ENCODE measurements at regions not wholly inside any gene's neighbourhood (a gene's known extent, or its start where the extent isn't known, plus 50 kb on each side); places are given as distances from the start of the nearest gene placed in this dataset.

DNA sequence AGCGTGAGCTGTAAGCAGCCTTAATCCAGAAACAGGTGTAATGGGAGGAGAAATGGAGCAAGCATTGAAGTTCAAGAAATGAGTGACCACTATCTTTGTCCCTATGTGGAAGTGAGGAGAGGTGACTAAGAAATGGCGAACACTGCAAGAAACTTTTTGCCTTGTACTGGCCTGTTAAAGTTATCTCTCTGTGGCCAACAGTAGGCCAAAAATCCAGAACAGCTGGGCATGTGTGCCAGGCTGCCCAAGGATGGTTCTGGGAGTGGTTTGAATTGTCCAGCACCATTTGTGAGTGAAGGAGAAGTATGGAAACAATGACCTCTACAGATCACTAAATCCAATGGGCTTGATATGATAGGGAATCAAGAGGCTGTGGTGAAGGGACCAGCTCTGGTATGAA, 83.3 kb upstream of the FRMD6 start:
- no peak overlapping the region for H3K9ac ChIP-seq (ENCODE audit: insufficient read depth, low read depth, low read length)
- DNase-seq (ENCODE audit: low spot score) (no peak), FAIRE-seq (no peak), ATAC-seq (no peak)
- H3K36me3 ChIP-seq (replicated peaks in 1 of 2; ENCODE audit: control insufficient read depth in 1 of 2, insufficient read depth in 2 of 2, low read length in 2 of 2): no peaks in the 10 kb centered on the region
- intact Hi-C loops (cut with micrococcal nuclease; ENCODE audit: unreplicated experiment) (no loop called here), in situ Hi-C loops (cut with HindIII; ENCODE audit: extremely low pct_ligation_motif_present, low pct_unique_long_range_greater_than_20kb) (no loop called here)
- no peaks in the 10 kb centered on the region for H3K9me3 ChIP-seq (ENCODE audit: low read length)
- H3K4me2 ChIP-seq (ENCODE audit: low read depth, low read length): no peak overlapping the region
- H2AFZ ChIP-seq (ENCODE audit: low read length): no peak overlapping the region
- H3K27me3 ChIP-seq (ENCODE audit: control insufficient read depth in 1 of 2, insufficient read depth in 2 of 2, low read length in 2 of 2): peaks cover 0 to 2% of the 10 kb centered on the region in 2 experiments; a peak in 1 of 5 replicates
- CTCF ChIA-PET (ENCODE audit: low intra/inter-chr PET ratio, low total read pairs): no interaction called here
- no peaks in the 10 kb centered on the region for H3K79me2 ChIP-seq (ENCODE audit: insufficient read depth, low read length)
- BruUV-seq (replicated peaks): no TSS peak
- POLR2A ChIA-PET: no interaction called here
- H4K20me1 ChIP-seq (ENCODE audit: insufficient read depth, low read length): no peaks in the 10 kb centered on the region
- no peak overlapping the region for H3K4me3 ChIP-seq (replicated peaks in 1 of 3; ENCODE audit: insufficient read depth in 1 of 3, low read depth in 2 of 3, low read length in 3 of 3)
- peaks cover 16% of the 10 kb centered on the region for H3K4me1 ChIP-seq (ENCODE audit: insufficient read depth, low read length)
- 32% methylated on average over 2 of the region's 2 CpGs for WGBS (ENCODE audit: low lambda C conversion rate)
- H3K27ac ChIP-seq (ENCODE audit: extremely low read length, insufficient read depth, low read length): no peak overlapping the region
- no peak for TF ChIP-seq MYC (CRISPR knock-in tag; IDR thresholded peaks at IDR 0.05; ENCODE audit: borderline replicate concordance)
- TF ChIP-seq, protein P1, sequence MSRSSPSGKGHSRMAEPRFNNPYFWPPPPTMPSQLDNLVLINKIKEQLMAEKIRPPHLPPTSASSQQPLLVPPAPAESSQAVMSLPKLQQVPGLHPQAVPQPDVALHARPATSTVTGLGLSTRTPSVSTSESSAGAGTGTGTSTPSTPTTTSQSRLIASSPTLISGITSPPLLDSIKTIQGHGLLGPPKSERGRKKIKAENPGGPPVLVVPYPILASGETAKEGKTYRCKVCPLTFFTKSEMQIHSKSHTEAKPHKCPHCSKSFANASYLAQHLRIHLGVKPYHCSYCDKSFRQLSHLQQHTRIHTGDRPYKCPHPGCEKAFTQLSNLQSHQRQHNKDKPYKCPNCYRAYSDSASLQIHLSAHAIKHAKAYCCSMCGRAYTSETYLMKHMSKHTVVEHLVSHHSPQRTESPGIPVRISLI (CRISPR knock-in tag; IDR thresholded peaks at IDR 0.05; ENCODE audit: borderline replicate concordance): no peak
- TF ChIP-seq, protein P2, sequence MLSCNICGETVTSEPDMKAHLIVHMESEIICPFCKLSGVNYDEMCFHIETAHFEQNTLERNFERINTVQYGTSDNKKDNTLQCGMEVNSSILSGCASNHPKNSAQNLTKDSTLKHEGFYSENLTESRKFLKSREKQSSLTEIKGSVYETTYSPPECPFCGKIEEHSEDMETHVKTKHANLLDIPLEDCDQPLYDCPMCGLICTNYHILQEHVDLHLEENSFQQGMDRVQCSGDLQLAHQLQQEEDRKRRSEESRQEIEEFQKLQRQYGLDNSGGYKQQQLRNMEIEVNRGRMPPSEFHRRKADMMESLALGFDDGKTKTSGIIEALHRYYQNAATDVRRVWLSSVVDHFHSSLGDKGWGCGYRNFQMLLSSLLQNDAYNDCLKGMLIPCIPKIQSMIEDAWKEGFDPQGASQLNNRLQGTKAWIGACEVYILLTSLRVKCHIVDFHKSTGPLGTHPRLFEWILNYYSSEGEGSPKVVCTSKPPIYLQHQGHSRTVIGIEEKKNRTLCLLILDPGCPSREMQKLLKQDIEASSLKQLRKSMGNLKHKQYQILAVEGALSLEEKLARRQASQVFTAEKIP (CRISPR knock-in tag; IDR thresholded peaks at IDR 0.05; ENCODE audit: borderline replicate concordance): no peak
- TF ChIP-seq, protein P3, sequence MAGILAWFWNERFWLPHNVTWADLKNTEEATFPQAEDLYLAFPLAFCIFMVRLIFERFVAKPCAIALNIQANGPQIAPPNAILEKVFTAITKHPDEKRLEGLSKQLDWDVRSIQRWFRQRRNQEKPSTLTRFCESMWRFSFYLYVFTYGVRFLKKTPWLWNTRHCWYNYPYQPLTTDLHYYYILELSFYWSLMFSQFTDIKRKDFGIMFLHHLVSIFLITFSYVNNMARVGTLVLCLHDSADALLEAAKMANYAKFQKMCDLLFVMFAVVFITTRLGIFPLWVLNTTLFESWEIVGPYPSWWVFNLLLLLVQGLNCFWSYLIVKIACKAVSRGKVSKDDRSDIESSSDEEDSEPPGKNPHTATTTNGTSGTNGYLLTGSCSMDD (CRISPR knock-in tag; IDR thresholded peaks at IDR 0.05): no peak
- no peak for TF ChIP-seq SNAI1 (CRISPR knock-in tag; IDR thresholded peaks at IDR 0.05; ENCODE audit: borderline replicate concordance)
- TF ChIP-seq MEIS2 (CRISPR knock-in tag; IDR thresholded peaks at IDR 0.05): no peak
- TF ChIP-seq ZNF253 (CRISPR knock-in tag; IDR thresholded peaks at IDR 0.05; ENCODE audit: borderline replicate concordance): no peak
- TF ChIP-seq, protein P4, sequence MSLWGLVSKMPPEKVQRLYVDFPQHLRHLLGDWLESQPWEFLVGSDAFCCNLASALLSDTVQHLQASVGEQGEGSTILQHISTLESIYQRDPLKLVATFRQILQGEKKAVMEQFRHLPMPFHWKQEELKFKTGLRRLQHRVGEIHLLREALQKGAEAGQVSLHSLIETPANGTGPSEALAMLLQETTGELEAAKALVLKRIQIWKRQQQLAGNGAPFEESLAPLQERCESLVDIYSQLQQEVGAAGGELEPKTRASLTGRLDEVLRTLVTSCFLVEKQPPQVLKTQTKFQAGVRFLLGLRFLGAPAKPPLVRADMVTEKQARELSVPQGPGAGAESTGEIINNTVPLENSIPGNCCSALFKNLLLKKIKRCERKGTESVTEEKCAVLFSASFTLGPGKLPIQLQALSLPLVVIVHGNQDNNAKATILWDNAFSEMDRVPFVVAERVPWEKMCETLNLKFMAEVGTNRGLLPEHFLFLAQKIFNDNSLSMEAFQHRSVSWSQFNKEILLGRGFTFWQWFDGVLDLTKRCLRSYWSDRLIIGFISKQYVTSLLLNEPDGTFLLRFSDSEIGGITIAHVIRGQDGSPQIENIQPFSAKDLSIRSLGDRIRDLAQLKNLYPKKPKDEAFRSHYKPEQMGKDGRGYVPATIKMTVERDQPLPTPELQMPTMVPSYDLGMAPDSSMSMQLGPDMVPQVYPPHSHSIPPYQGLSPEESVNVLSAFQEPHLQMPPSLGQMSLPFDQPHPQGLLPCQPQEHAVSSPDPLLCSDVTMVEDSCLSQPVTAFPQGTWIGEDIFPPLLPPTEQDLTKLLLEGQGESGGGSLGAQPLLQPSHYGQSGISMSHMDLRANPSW (CRISPR knock-in tag; IDR thresholded peaks at IDR 0.05; ENCODE audit: borderline replicate concordance): no peak
- TF ChIP-seq, protein P5, sequence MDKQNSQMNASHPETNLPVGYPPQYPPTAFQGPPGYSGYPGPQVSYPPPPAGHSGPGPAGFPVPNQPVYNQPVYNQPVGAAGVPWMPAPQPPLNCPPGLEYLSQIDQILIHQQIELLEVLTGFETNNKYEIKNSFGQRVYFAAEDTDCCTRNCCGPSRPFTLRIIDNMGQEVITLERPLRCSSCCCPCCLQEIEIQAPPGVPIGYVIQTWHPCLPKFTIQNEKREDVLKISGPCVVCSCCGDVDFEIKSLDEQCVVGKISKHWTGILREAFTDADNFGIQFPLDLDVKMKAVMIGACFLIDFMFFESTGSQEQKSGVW (CRISPR knock-in tag; IDR thresholded peaks at IDR 0.05; ENCODE audit: borderline replicate concordance): no peak
- TF ChIP-seq U2AF2 (IDR thresholded peaks at IDR 0.05; ENCODE audit: low read depth, low read length): no peak
- no peak for TF ChIP-seq ZIK1 (CRISPR knock-in tag; IDR thresholded peaks at IDR 0.05; ENCODE audit: borderline replicate concordance, low read depth)
- no peak for TF ChIP-seq SATB2 (CRISPR knock-in tag; IDR thresholded peaks at IDR 0.05)

Measured in HepG2 (cell line).